HG03442 (cell line): ENCODE measurements at regions not wholly inside any gene's neighbourhood (a gene's known extent, or its start where the extent isn't known, plus 50 kb on each side); places are given as distances from the start of the nearest gene placed in this dataset.
"Not testable (repeated sequence)": the region's sequence is repeated elsewhere in the genome, so short reads cannot be mapped to it uniquely, and the experiment has no call there.

Experiments used
- ATAC-seq: cut with Tn5 transposase; IDR thresholded peaks from one replicate; pipeline ENCODE4 v1.9.1; 2021; ENCODE audit warnings: mild to moderate bottlenecking, moderate library complexity; ENCODE audit not compliant: unreplicated experiment

GRCh38 chr9:1535599-1535998 lies 479.5 kb upstream of the SMARCA2 start:
- no peak for ATAC-seq

- ATAC-seq = peak; percentile 89
Measured at GRCh38 chr9:1536522-1537170, 478.5 kb upstream of the SMARCA2 start.

DNA sequence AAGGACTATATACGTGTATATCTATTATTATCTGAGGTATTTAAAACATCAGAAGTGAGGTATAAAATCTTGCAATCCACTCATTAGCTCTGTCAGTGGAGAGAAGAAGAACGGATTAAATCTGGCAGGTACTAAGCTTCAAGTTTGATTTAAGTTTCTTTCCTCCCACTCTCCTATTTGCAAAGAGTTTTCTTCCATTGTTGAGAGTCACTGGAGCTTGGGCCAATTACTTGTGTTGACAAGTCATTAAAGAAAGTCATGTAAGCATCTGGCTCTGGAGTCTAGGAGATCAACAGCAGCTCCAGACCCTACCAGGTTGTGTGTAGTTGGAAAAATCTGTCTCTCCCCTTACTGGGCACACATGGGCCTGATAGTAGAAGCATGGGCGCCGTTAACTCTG lies 476.8 kb upstream of the SMARCA2 start:
- ATAC-seq = no peak

DNA sequence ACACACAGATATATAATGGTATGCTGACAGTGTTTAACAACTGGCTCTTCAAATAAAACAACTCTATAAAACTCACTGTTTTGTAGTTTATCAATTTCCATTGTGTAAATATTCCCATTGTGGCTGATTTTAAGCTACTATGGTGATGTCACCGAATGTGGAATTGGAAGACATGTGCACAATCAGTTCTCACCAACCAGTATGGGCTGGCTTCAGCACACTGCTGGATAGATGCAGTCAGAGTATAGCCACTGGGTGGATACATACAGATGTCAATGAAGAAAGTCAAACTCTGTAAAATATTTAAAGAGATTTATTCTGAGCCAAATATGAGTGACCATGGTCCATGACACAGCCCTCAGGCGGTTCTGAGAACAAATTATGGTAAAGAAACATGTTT lies 475.9 kb upstream of the SMARCA2 start:
- ATAC-seq = no peak

GRCh38 chr9:1550636-1551035 lies 464.5 kb upstream of the SMARCA2 start:
- no peak for ATAC-seq

- ATAC-seq = no peak
Measured at GRCh38 chr9:1554081-1555035, 460.8 kb upstream of the SMARCA2 start.

- not testable (repeated sequence) for ATAC-seq
Measured at GRCh38 chr9:1558666-1559065, 456.5 kb upstream of the SMARCA2 start.

DNA sequence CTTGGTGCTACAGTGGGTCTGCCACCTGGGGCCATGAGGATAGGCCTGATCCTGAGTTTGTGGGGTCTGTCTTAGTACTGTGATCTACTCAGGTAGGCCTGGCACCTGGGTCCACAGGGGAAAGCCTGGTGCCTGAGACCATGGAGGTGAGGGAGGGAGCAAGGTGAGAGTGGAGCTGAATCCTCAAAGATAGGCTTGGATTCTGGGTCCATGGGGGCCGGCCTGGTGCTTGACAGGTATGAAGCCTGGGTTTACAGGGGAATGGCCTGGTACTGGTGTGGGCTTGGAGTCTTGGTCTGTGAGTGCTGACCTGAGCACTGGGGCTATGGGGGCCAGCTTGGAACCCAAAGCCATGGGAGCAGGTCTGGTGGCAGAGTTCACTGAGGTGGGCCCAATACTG lies 439.2 kb upstream of the SMARCA2 start:
- no peak for ATAC-seq

DNA sequence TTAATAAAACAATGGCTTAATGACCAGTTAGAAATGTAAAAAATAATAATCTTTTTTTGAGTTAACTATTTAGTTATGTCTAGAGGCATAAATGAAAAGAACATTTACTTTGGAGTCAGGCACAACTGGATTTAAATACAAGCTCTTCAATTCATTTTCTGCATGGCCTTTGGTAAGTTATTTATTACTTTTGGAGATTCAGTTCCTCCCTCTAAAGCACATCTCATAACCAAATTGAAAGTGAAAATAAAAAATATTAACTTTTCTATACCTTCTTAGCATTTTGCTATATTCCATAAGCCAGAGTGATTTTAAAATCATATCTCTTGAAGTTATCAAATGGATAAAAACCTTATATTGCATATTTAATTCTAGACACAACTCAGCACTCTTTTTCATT lies 434.9 kb upstream of the SMARCA2 start:
- no peak for ATAC-seq

GRCh38 chr9:1581926-1582325 lies 433.2 kb upstream of the SMARCA2 start:
- ATAC-seq = no peak

DNA sequence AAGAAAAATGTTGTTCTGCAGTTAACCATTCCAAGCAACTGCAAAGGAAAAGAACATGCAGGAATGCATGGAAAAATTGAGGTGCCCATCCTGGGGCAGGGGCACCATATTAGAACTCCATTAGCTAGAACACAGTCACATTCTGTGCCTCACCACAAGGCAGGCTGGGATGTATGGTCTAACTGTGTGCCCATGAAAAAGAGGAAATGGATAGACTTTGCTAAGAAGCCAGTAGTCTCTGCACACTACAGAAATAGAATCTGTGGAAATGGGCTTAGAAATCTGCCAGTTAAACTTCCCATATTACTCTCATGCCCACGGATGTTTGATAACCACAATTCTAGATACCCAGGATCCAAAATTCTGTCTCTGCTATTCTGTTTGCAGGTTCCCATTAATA lies 423.8 kb upstream of the SMARCA2 start:
- no peak for ATAC-seq

DNA sequence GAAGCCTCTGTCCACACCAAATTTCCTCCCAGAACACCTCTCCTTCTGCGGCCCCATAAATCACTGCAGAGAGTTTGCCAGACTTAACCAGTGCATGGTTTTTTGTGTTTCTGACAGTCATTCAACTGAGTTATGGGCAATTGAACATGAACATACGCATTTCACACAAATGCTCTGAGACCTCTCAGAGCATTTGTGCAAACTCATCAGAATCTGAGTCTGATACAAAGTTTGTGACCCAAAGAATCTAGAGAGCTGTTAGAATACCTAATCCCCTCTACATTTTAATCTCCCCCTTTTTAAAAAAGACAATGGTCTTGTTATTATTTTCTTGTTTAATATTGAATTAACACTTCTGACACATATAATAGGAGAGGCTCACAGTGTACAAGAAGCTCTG lies 416.9 kb upstream of the SMARCA2 start:
- ATAC-seq = no peak

GRCh38 chr9:1599961-1600360 lies 415.2 kb upstream of the SMARCA2 start:
- ATAC-seq = no peak

DNA sequence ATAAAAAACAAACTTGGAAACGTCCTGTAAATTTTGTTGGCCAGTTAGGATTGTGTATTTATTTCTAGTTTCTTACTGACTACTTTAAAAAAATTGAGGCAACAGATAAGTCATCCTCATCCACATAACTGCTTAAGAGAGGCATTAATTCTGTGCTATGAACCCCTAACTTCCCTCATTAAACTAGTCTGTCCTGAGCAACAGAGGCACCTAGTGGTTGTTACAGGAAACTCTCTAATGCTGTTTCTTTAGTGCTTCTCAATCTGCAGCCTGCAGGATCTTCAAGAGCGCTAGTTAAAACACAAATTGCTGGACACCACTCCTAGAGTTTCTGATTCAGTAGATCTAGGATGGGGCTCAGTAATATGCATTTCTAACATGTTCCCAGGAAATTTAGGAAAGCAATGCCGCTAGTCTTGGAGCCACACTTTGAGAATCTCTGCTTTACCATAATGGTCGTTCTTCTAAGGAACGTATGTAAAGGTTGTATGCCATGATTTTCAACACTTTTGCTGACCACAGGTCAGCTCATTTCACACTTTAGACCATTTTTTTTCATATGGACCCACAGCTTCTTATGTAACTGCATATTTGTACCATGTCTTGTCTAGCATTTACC lies 410.1 kb upstream of the SMARCA2 start:
- ATAC-seq = peak; percentile 78

- ATAC-seq = no peak
Measured at GRCh38 chr9:1606253-1606652, 408.9 kb upstream of the SMARCA2 start.

GRCh38 chr9:1612886-1613285 lies 402.3 kb upstream of the SMARCA2 start:
- no peak for ATAC-seq

- ATAC-seq = no peak
Measured at GRCh38 chr9:1617419-1617818, 397.7 kb upstream of the SMARCA2 start.

GRCh38 chr9:1619915-1620710 lies 395.0 kb upstream of the SMARCA2 start:
- ATAC-seq = no peak

DNA sequence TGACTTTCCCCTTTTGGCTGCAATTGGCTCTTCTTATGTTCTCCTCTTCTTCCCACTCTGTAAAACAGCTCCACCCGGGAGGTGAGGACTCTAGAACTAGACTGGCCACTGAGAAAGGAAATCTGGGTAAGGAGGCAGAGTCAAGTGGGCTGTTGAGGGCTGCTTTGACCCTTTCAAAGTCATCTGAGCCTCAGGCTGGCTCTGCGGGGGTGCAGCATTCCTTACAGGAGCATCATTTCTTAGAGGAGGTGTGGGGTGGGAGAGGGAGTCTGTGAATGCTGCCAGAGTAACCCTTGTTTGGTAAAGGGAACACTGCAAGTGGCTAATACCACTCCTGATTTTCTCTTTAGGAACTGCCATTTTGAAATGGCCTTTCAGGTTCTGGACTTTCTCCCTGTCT lies 377.7 kb upstream of the SMARCA2 start:
- ATAC-seq = no peak

DNA sequence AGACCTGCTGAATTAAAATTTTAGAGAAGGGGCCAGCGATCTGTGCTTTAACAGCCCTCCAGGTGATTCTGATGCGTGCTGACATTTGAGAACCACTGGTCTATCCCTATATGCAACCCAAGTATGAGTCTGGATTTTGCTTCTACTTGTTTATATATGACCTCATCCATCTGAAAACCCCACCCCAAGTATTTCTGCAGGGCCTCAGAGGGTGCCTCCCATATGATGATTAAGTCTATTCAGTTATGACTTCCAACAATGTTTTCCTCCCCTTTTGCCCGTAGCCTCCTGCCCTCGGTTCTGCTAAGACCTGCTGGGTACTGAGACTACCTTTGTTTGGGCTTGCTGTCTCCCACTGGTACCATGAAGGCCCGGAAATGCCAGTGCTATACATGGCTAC lies 376.0 kb upstream of the SMARCA2 start:
- ATAC-seq = no peak

- no peak for ATAC-seq
Measured at GRCh38 chr9:1647776-1648175, 367.4 kb upstream of the SMARCA2 start.
